GM18507 (cell line): ENCODE measurements at regions not wholly inside any gene's neighbourhood (a gene's known extent, or its start where the extent isn't known, plus 50 kb on each side); places are given as distances from the start of the nearest gene placed in this dataset.
A peak's percentile ranks its signal among the peaks of the same experiment; 100 is the strongest.
"Not testable (repeated sequence)": the region's sequence is repeated elsewhere in the genome, so short reads cannot be mapped to it uniquely, and the experiment has no call there.

Experiments
- DNase-seq: peaks from one replicate; pipeline ENCODE4 v3.0.0; 2011; ENCODE audit warnings: low read depth; ENCODE audit not compliant: insufficient read length; ENCODE audit errors: extremely low spot score
- FAIRE-seq: peaks from 2 replicates; lab custom pipeline; 2011; peaks lifted over from hg19 to GRCh38; lab: Jason Lieb, UNC

- FAIRE-seq (no peak), DNase-seq (no peak)
Observed at GRCh38 chr9:36521148-36521547, 51.5 kb upstream of the MELK start.

DNA sequence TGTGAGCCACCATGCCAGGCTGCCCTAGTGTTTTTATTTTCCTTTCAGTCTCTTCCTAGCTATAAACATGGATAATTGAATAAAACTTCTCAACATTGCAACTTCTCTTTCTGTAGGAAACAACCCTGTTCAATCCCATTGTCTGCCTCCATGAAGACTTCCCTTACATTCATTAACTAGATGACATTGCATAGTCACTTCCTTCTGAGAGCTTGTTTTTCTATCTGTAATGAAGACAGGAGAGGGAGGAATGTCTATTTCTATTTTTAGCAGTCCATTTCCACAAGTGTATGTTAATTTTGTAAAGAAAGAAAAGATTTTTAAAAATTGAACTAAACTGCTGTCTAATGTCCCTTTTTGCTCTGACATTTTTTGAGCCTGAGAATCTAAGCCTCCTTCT is 55.6 kb upstream of the MELK start:
- no peak for DNase-seq
- FAIRE-seq: no peak

DNA sequence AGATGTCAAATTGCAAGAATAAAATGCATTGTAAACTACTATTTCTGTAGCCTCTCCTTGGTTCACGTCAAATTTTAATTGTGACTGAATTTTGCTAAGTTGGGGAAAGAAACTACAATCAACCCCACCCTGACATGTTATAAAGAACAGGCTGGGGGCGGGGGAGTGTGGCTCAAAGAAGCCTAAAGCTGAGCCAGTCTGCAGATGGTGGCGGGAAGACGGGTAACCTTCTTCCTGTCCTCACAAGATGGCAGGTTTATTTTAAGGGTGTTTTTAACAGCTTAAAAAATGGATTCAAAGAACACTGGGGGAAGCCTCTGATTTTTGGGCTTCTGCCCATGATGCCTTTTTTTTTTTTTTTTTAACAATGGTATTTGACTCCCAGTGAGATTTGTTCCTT is 68.5 kb upstream of the MELK start:
- DNase-seq (no peak), FAIRE-seq (no peak)

- peak; percentile 36 for FAIRE-seq
- no peak for DNase-seq
Observed at GRCh38 chr9:36503172-36504088, 69.3 kb upstream of the MELK start.

DNA sequence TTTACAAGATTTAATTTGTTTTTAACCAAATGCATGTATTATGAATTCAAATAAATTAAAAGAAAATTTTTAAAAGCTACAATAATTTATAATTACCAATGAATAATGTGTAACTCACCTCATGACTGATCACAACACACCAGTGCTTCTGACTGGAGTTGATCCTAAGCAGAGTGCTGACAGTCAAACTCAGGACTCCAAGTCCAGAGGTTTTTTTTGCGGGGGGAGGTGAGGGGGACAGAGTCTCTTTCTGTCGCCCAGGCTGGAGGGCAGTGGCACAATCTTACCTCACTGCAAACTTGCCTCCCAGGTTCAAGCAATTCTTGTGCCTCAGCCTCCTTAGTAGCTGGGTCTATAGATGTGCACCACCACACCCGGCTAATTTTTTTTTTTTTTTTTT is 71.0 kb upstream of the MELK start:
- FAIRE-seq (no peak), DNase-seq (no peak)

DNA sequence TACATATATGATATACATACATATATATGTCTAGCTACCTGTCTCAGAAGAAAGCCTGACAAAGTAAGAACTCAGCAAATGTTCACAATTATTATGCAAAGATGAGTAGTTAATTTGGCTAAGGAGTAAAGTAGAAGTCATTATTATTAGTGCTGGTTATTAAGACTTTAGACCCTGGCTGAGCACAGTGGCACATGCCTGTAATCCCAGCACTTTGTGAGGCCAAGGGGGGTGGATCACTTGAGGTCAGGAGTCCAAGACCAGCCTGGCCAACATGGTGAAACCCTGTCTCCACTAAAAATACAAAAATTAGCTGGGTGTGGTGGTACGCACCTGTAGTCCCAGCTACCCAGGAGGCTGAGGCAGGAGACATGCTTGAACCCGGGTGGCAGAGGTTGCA is 71.8 kb upstream of the MELK start:
- FAIRE-seq, DNase-seq: not testable (repeated sequence)

GRCh38 chr9:36499174-36499890 is 73.4 kb upstream of the MELK start:
- FAIRE-seq (no peak), DNase-seq (no peak)

GRCh38 chr9:36493564-36493963 is 79.1 kb upstream of the MELK start:
- DNase-seq: not testable (repeated sequence)

GRCh38 chr9:36492865-36493264 is 79.8 kb upstream of the MELK start:
- no peak for DNase-seq
- FAIRE-seq: peak; percentile 24

More at GRCh38 chr9:36493564-36493963, 79.1 kb upstream of the MELK start:
- FAIRE-seq: peak; percentile 29

GRCh38 chr9:36489453-36489852 is 83.2 kb upstream of the MELK start:
- DNase-seq (no peak), FAIRE-seq (no peak)

- FAIRE-seq (no peak), DNase-seq (no peak)
Observed at GRCh38 chr9:36488389-36488756, 84.3 kb upstream of the MELK start.

GRCh38 chr9:36487482-36488388 is 85.0 kb upstream of the MELK start:
- DNase-seq: peak; percentile 75
- peak; percentile 89 for FAIRE-seq

DNA sequence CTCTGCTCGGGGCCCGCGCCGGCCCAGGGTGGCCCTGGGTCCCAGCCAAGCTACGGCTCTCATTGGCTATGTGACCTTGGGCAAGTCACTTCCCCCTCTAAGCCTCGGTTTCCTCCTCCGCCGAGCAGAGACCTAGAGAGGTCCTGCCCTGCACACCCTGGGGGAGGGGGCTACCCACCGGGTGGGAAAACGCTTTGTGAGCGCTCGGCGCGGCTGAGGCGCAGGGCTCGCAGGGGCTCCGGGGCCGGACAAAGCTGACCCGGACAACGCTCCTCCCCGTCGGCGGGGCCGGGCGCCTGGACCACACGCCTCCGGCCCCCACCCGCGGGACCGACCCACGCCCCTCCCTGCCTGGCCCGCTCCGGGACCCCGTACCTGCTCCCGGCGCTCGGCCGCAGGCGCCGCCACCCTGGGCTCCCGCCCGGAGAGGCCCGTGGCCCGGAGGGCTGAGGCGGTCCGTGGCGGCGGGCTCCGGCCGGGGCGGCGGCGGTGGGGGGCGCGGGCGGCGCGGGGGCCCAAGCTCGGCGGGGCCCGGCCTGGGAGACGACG is 85.7 kb upstream of the MELK start:
- no peak for DNase-seq
- peak; percentile 82 for FAIRE-seq

DNA sequence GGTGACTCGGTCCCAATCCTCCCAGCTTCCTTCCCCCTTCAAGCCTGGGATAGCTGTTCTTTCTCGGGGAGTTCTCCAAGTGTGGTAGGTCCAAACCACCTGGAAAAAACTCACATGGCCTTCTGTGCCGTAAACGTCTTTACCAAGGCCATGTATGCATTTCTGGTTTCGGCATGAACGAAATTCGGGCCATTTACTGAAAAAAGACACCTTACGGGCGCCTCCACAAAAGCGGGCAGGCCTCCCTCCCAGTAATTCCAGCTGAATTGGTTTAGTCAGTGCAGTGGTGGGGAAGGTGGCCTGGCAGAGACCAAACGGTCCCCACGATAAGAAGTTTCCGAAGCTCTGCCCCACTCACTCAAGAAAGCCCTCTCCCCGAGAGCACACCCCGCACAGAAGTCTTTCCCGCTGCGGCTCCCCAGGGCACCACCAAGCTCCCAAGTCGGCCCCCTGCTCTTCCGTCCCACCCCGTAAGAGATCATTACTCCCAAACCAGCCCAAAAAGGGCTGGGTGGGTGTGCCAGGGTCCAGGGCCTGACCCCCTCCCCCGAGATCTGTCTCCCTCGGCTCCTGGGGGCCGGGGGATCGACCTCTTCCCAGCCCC is 86.3 kb upstream of the MELK start:
- FAIRE-seq (no peak), DNase-seq (no peak)

GRCh38 chr9:36485647-36486328 is 85.7 kb upstream of the RNF38 start:
- no peak for FAIRE-seq
- DNase-seq: no peak

GRCh38 chr9:36484124-36484523 is 84.1 kb upstream of the RNF38 start:
- FAIRE-seq (no peak), DNase-seq (no peak)

GRCh38 chr9:36479101-36479500 is 79.0 kb upstream of the RNF38 start:
- no peak for DNase-seq
- no peak for FAIRE-seq

- FAIRE-seq (no peak), DNase-seq (no peak)
Observed at GRCh38 chr9:36471359-36471758, 71.3 kb upstream of the RNF38 start.
